GM23338 (cell line): ENCODE measurements at regions not wholly inside any gene's neighbourhood (a gene's known extent, or its start where the extent isn't known, plus 50 kb on each side); places are given as distances from the start of the nearest gene placed in this dataset.

ENCODE experiments used
- ATAC-seq: fragments of 200-7000 bp; cut with Tn5 transposase; 3 replicates; pipeline ENCODE4 v1.9.1; 2020
- DNase-seq: peaks from one replicate; pipeline ENCODE4 v3.0.0-alpha.2; 2015; ENCODE audit warnings: low spot score
- H2AFZ ChIP-seq: fragments of 200-600 bp; sonication (generic); 2 replicates; pipeline ENCODE4 v1.8.0; 2016; ENCODE audit warnings: antibody characterized with exemption, mild to moderate bottlenecking, moderate library complexity
- H3F3A ChIP-seq: fragments of 200-600 bp; sonication (generic); replicated peaks from 2 replicates; pipeline ENCODE4 v1.8.0; 2017; ENCODE audit warnings: antibody characterized with exemption, mixed run types, low read depth
- H3K27ac ChIP-seq: fragments of 200-600 bp; sonication (generic); 2 replicates; pipeline ENCODE4 v1.6.1; 2016; ENCODE audit warnings: low read depth
- H3K27me3 ChIP-seq: fragments of 200-600 bp; sonication (generic); 2 replicates; pipeline ENCODE4 v1.8.0; 2016; ENCODE audit warnings: mild to moderate bottlenecking, mixed run types, moderate library complexity; ENCODE audit not compliant: insufficient read depth
- H3K36me3 ChIP-seq: fragments of 200-600 bp; sonication (generic); 2 replicates; pipeline ENCODE4 v1.8.0; 2016; ENCODE audit warnings: mild to moderate bottlenecking; ENCODE audit not compliant: insufficient read depth
- H3K4me1 ChIP-seq: fragments of 200-600 bp; sonication (generic); 2 replicates; pipeline ENCODE4 v1.8.0; 2016; ENCODE audit warnings: mild to moderate bottlenecking, moderate library complexity; ENCODE audit not compliant: insufficient read depth
- H3K4me2 ChIP-seq: fragments of 200-600 bp; sonication (generic); 2 replicates; pipeline ENCODE4 v1.7.1; 2017; ENCODE audit warnings: mixed run types
- H3K4me3 ChIP-seq: fragments of 200-600 bp; sonication (generic); 2 replicates; pipeline ENCODE4 v1.6.1; 2016; ENCODE audit warnings: mixed run types
- H3K79me2 ChIP-seq: fragments of 200-600 bp; sonication (generic); replicated peaks from 2 replicates; pipeline ENCODE4 v1.8.0; 2017; ENCODE audit warnings: mild to moderate bottlenecking; ENCODE audit not compliant: insufficient read depth
- H3K9me2 ChIP-seq: fragments of 200-600 bp; sonication (generic); 2 replicates; pipeline ENCODE4 v1.8.0; 2017; ENCODE audit not compliant: insufficient read depth
- H4K20me1 ChIP-seq: fragments of 200-600 bp; sonication (generic); replicated peaks from 2 replicates; pipeline ENCODE4 v1.8.0; 2017; ENCODE audit warnings: mild to moderate bottlenecking; ENCODE audit not compliant: insufficient read depth
- H3K27ac Mint-ChIP-seq: 2 replicates; pipeline ENCODE4 v1.8.0; 2020; ENCODE audit warnings: inconsistent platforms, mild to moderate bottlenecking, moderate library complexity, mixed read lengths
- H3K27me3 Mint-ChIP-seq: 3 replicates; pipeline ENCODE4 v1.8.0; 2022; ENCODE audit warnings: low read depth, mild to moderate bottlenecking, moderate library complexity, mixed read lengths, inconsistent platforms; ENCODE audit not compliant: insufficient read depth, poor library complexity
- H3K36me3 Mint-ChIP-seq: 3 replicates; pipeline ENCODE4 v1.8.0; 2021; ENCODE audit warnings: low read depth, mild to moderate bottlenecking, inconsistent platforms, moderate library complexity, mixed read lengths
- H3K4me1 Mint-ChIP-seq: 3 replicates; pipeline ENCODE4 v1.8.0; 2020; ENCODE audit warnings: mild to moderate bottlenecking, inconsistent platforms, mixed read lengths
- H3K4me3 Mint-ChIP-seq: 3 replicates; pipeline ENCODE4 v1.8.0; 2021; ENCODE audit warnings: moderate library complexity, mild to moderate bottlenecking, inconsistent platforms, mixed read lengths
- H3K9me3 Mint-ChIP-seq: 3 replicates; pipeline ENCODE4 v1.8.0; 2020; ENCODE audit warnings: moderate library complexity, mild to moderate bottlenecking, inconsistent platforms, mixed read lengths
- CREB1 ChIP-seq: fragments of 250-450 bp; sonication (Bioruptor Pico); IDR thresholded peaks from 2 replicates; pipeline ENCODE4 v1.5.0; 2020; ENCODE audit warnings: low read depth, mild to moderate bottlenecking, moderate library complexity
- EZH2 ChIP-seq: fragments of 200-600 bp; sonication (generic); IDR thresholded peaks from one replicate; pipeline ENCODE4 v1.8.0; 2017; ENCODE audit warnings: antibody characterized with exemption, mild to moderate bottlenecking, low read depth; ENCODE audit not compliant: unreplicated experiment
- EZH2phosphoT487 ChIP-seq: fragments of 200-600 bp; sonication (generic); IDR thresholded peaks from one replicate; pipeline ENCODE4 v1.8.1; 2018; ENCODE audit warnings: antibody characterized with exemption; ENCODE audit not compliant: unreplicated experiment
- JUNB ChIP-seq: IDR thresholded peaks from one replicate; pipeline ENCODE4 v1.6.1; 2016; ENCODE audit warnings: antibody characterized with exemption; ENCODE audit not compliant: unreplicated experiment
- NANOG ChIP-seq: IDR thresholded peaks from 2 replicates; pipeline ENCODE4 v1.6.1; 2016; ENCODE audit warnings: antibody characterized with exemption, borderline replicate concordance
- POLR2AphosphoS5 ChIP-seq: IDR thresholded peaks from 2 replicates; pipeline ENCODE4 v1.6.1; 2016; ENCODE audit warnings: antibody characterized with exemption, low read depth
- STAT1 ChIP-seq: IDR thresholded peaks from one replicate; pipeline ENCODE4 v1.6.1; 2016; ENCODE audit warnings: antibody characterized with exemption; ENCODE audit not compliant: unreplicated experiment
- ZNF114 ChIP-seq: fragments of 250-450 bp; sonication (Bioruptor Pico); IDR thresholded peaks from 2 replicates; pipeline ENCODE4 v1.5.0; 2020; ENCODE audit warnings: mild to moderate bottlenecking, moderate library complexity
- ZNF331 ChIP-seq: fragments of 250-450 bp; sonication (Bioruptor Pico); IDR thresholded peaks from 2 replicates; pipeline ENCODE4 v1.5.0; 2020; ENCODE audit warnings: low read depth, mild to moderate bottlenecking, moderate library complexity
- TF ChIP-seq, protein P1 (sequence below): IDR thresholded peaks from 2 replicates; pipeline ENCODE4 v1.6.1; 2016; ENCODE audit warnings: antibody characterized with exemption
- TF ChIP-seq, protein P2 (sequence below): fragments of 250-450 bp; sonication (Bioruptor Pico); IDR thresholded peaks from 2 replicates; pipeline ENCODE4 v1.5.0; 2020; ENCODE audit warnings: mild to moderate bottlenecking, moderate library complexity
- TF ChIP-seq, protein P3 (sequence below), 2 experiments: fragments of 200-600 bp in 1 of 2; sonication (generic) in 1 of 2; conservative IDR thresholded peaks; 2 replicates each; pipeline versions ENCODE4 v1.5.1 to v1.6.1; 2016 to 2017; ENCODE audit warnings: antibody characterized with exemption in 2 of 2, low read depth in 2 of 2, mild to moderate bottlenecking in 2 of 2, moderate library complexity in 1 of 2
- TF ChIP-seq, protein P4 (sequence below): IDR thresholded peaks from one replicate; pipeline ENCODE4 v1.6.1; 2018; ENCODE audit warnings: antibody characterized with exemption; ENCODE audit not compliant: unreplicated experiment

DNA sequence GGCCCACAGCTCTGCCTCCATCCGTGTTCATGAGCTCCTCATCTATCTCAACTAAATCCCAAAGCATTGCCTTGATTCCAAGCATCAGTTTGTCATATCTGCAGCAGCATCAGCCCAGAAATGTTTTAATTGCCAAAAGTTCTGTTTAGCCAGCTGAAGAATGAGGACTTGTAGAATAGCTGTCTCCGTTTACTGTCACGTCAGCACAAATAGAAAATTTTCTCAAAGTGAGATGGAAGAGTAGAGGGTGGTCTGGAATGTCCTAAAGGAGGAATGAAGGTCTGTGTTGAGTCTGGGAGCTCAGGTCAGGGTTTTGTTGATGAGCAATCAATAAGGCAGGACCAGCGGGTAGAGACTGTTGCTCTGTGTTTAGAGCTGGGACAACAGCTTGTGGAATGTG, 134.9 kb upstream of the ISX start:
- Histone ChIP-seq H3K79me2 (no peaks in the 10 kb centered on the region), H3K27ac (no peak overlapping the region), H4K20me1 (no peaks in the 10 kb centered on the region), H3K9me2 (peaks cover 13% of the 10 kb centered on the region), H3K36me3 (no peaks in the 10 kb centered on the region), H3F3A (no peaks in the 10 kb centered on the region), H3K4me2 (no peak overlapping the region), H3K4me3 (no peak overlapping the region), H2AFZ (no peak overlapping the region), H3K4me1 (no peaks in the 10 kb centered on the region), H3K27me3 (no peaks in the 10 kb centered on the region)
- TF ChIP-seq CREB1 (CRISPR knock-in tag) = no peak
- TF ChIP-seq ZNF331 = no peak
- TF ChIP-seq JUNB = no peak
- TF ChIP-seq EZH2phosphoT487 = no peak
- TF ChIP-seq, protein P1, sequence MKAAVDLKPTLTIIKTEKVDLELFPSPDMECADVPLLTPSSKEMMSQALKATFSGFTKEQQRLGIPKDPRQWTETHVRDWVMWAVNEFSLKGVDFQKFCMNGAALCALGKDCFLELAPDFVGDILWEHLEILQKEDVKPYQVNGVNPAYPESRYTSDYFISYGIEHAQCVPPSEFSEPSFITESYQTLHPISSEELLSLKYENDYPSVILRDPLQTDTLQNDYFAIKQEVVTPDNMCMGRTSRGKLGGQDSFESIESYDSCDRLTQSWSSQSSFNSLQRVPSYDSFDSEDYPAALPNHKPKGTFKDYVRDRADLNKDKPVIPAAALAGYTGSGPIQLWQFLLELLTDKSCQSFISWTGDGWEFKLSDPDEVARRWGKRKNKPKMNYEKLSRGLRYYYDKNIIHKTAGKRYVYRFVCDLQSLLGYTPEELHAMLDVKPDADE = no peak
- no peak for TF ChIP-seq POLR2AphosphoS5
- TF ChIP-seq NANOG = no peak
- TF ChIP-seq, protein P2, sequence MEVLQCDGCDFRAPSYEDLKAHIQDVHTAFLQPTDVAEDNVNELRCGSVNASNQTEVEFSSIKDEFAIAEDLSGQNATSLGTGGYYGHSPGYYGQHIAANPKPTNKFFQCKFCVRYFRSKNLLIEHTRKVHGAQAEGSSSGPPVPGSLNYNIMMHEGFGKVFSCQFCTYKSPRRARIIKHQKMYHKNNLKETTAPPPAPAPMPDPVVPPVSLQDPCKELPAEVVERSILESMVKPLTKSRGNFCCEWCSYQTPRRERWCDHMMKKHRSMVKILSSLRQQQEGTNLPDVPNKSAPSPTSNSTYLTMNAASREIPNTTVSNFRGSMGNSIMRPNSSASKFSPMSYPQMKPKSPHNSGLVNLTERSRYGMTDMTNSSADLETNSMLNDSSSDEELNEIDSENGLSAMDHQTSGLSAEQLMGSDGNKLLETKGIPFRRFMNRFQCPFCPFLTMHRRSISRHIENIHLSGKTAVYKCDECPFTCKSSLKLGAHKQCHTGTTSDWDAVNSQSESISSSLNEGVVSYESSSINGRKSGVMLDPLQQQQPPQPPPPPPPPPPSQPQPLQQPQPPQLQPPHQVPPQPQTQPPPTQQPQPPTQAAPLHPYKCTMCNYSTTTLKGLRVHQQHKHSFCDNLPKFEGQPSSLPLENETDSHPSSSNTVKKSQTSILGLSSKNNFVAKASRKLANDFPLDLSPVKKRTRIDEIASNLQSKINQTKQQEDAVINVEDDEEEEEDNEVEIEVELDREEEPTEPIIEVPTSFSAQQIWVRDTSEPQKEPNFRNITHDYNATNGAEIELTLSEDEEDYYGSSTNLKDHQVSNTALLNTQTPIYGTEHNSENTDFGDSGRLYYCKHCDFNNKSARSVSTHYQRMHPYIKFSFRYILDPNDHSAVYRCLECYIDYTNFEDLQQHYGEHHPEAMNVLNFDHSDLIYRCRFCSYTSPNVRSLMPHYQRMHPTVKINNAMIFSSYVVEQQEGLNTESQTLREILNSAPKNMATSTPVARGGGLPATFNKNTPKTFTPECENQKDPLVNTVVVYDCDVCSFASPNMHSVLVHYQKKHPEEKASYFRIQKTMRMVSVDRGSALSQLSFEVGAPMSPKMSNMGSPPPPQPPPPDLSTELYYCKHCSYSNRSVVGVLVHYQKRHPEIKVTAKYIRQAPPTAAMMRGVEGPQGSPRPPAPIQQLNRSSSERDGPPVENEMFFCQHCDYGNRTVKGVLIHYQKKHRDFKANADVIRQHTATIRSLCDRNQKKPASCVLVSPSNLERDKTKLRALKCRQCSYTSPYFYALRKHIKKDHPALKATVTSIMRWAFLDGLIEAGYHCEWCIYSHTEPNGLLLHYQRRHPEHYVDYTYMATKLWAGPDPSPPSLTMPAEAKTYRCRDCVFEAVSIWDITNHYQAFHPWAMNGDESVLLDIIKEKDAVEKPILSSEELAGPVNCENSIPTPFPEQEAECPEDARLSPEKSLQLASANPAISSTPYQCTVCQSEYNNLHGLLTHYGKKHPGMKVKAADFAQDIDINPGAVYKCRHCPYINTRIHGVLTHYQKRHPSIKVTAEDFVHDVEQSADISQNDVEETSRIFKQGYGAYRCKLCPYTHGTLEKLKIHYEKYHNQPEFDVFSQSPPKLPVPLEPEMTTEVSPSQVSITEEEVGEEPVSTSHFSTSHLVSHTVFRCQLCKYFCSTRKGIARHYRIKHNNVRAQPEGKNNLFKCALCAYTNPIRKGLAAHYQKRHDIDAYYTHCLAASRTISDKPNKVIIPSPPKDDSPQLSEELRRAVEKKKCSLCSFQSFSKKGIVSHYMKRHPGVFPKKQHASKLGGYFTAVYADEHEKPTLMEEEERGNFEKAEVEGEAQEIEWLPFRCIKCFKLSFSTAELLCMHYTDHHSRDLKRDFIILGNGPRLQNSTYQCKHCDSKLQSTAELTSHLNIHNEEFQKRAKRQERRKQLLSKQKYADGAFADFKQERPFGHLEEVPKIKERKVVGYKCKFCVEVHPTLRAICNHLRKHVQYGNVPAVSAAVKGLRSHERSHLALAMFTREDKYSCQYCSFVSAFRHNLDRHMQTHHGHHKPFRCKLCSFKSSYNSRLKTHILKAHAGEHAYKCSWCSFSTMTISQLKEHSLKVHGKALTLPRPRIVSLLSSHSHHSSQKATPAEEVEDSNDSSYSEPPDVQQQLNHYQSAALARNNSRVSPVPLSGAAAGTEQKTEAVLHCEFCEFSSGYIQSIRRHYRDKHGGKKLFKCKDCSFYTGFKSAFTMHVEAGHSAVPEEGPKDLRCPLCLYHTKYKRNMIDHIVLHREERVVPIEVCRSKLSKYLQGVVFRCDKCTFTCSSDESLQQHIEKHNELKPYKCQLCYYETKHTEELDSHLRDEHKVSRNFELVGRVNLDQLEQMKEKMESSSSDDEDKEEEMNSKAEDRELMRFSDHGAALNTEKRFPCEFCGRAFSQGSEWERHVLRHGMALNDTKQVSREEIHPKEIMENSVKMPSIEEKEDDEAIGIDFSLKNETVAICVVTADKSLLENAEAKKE = no peak
- TF ChIP-seq, protein P3, sequence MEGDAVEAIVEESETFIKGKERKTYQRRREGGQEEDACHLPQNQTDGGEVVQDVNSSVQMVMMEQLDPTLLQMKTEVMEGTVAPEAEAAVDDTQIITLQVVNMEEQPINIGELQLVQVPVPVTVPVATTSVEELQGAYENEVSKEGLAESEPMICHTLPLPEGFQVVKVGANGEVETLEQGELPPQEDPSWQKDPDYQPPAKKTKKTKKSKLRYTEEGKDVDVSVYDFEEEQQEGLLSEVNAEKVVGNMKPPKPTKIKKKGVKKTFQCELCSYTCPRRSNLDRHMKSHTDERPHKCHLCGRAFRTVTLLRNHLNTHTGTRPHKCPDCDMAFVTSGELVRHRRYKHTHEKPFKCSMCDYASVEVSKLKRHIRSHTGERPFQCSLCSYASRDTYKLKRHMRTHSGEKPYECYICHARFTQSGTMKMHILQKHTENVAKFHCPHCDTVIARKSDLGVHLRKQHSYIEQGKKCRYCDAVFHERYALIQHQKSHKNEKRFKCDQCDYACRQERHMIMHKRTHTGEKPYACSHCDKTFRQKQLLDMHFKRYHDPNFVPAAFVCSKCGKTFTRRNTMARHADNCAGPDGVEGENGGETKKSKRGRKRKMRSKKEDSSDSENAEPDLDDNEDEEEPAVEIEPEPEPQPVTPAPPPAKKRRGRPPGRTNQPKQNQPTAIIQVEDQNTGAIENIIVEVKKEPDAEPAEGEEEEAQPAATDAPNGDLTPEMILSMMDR (conservative IDR thresholded peaks at IDR 0.05; ENCODE audit: low read depth in 2 of 2) = no peak
- TF ChIP-seq, protein P4, sequence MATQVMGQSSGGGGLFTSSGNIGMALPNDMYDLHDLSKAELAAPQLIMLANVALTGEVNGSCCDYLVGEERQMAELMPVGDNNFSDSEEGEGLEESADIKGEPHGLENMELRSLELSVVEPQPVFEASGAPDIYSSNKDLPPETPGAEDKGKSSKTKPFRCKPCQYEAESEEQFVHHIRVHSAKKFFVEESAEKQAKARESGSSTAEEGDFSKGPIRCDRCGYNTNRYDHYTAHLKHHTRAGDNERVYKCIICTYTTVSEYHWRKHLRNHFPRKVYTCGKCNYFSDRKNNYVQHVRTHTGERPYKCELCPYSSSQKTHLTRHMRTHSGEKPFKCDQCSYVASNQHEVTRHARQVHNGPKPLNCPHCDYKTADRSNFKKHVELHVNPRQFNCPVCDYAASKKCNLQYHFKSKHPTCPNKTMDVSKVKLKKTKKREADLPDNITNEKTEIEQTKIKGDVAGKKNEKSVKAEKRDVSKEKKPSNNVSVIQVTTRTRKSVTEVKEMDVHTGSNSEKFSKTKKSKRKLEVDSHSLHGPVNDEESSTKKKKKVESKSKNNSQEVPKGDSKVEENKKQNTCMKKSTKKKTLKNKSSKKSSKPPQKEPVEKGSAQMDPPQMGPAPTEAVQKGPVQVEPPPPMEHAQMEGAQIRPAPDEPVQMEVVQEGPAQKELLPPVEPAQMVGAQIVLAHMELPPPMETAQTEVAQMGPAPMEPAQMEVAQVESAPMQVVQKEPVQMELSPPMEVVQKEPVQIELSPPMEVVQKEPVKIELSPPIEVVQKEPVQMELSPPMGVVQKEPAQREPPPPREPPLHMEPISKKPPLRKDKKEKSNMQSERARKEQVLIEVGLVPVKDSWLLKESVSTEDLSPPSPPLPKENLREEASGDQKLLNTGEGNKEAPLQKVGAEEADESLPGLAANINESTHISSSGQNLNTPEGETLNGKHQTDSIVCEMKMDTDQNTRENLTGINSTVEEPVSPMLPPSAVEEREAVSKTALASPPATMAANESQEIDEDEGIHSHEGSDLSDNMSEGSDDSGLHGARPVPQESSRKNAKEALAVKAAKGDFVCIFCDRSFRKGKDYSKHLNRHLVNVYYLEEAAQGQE = no peak
- TF ChIP-seq STAT1 = no peak
- no peak for TF ChIP-seq ZNF114 (CRISPR knock-in tag)
- TF ChIP-seq EZH2 = no peak
- Mint-ChIP-seq H3K4me1 (peaks cover 5% of the 10 kb centered on the region; the same call in 2 of the 3 replicates), H3K9me3 (peaks cover 42% of the 10 kb centered on the region), H3K36me3 (no peaks in the 10 kb centered on the region), H3K27me3 (peaks cover 7% of the 10 kb centered on the region), H3K4me3 (no peak overlapping the region), H3K27ac (no peak overlapping the region)
- DNase-seq (no peak), ATAC-seq (no peak)
